Neural cell (in vitro differentiated cells): ENCODE measurements at regions not wholly inside any gene's neighbourhood (a gene's known extent, or its start where the extent isn't known, plus 50 kb on each side); places are given as distances from the start of the nearest gene placed in this dataset.

Experiments used
- H2AFZ ChIP-seq: fragments of 200-600, 300-800 bp; sonication (generic), shearing (Covaris generic); 2 replicates; pipeline ENCODE4 v1.6.0; 2014; ENCODE audit warnings: low read depth, mild to moderate bottlenecking, antibody characterized with exemption, low read length, moderate library complexity
- H3F3A ChIP-seq: fragments of 200-600 bp; shearing (Covaris generic); 2 replicates; pipeline ENCODE4 v1.6.1; 2016; ENCODE audit warnings: mild to moderate bottlenecking, moderate library complexity, mixed read lengths, antibody characterized with exemption, low read length; ENCODE audit not compliant: insufficient read depth, poor library complexity, severe bottlenecking
- H3K27ac ChIP-seq: fragments of 200-600, 300-800 bp; sonication (generic), shearing (Covaris generic); 2 replicates; pipeline ENCODE4 v1.5.1; 2014; ENCODE audit warnings: mild to moderate bottlenecking, low read length, moderate library complexity
- H3K27me3 ChIP-seq: fragments of 300-800, 200-600 bp; sonication (generic), shearing (Covaris generic); 2 replicates; pipeline ENCODE4 v1.6.0; 2014; ENCODE audit warnings: mild to moderate bottlenecking, low read depth, low read length, moderate library complexity; ENCODE audit not compliant: insufficient read depth
- H3K36me3 ChIP-seq: fragments of 300-800, 200-600 bp; sonication (generic), shearing (Covaris generic); 2 replicates; pipeline ENCODE4 v1.5.1; 2014; ENCODE audit warnings: mild to moderate bottlenecking, antibody characterized with exemption, low read length, moderate library complexity; ENCODE audit not compliant: insufficient read depth
- H3K4me2 ChIP-seq: fragments of 300-800, 200-600 bp; sonication (generic), shearing (Covaris generic); 2 replicates; pipeline ENCODE4 v1.6.0; 2014; ENCODE audit warnings: mild to moderate bottlenecking, low read length
- H3K4me3 ChIP-seq: fragments of 300-800, 200-600 bp; sonication (generic), shearing (Covaris generic); 2 replicates; pipeline ENCODE4 v1.5.1; 2014; ENCODE audit warnings: mild to moderate bottlenecking, low read length, moderate library complexity
- H3K79me2 ChIP-seq: fragments of 200-600 bp; shearing (Covaris generic); replicated peaks from 2 replicates; pipeline ENCODE4 v1.6.0; 2014; ENCODE audit warnings: mild to moderate bottlenecking, low read length, moderate library complexity; ENCODE audit not compliant: insufficient read depth
- H3K9ac ChIP-seq: fragments of 300-800, 200-600 bp; sonication (generic), shearing (Covaris generic); 2 replicates; pipeline ENCODE4 v1.6.1; 2016; ENCODE audit warnings: mild to moderate bottlenecking, low read length, mixed read lengths
- H3K9me2 ChIP-seq: fragments of 200-600 bp; shearing (Covaris generic); 2 replicates; pipeline ENCODE4 v1.6.1; 2016; ENCODE audit warnings: mild to moderate bottlenecking, low read length, mixed read lengths; ENCODE audit not compliant: insufficient read depth
- H3K9me3 ChIP-seq: fragments of 200-600, 300-800 bp; sonication (generic), shearing (Covaris generic); 2 replicates; pipeline ENCODE4 v1.6.1; 2016; ENCODE audit warnings: mild to moderate bottlenecking, mixed run types, low read length, moderate library complexity, mixed read lengths
- H4K20me1 ChIP-seq: fragments of 200-600 bp; shearing (Covaris generic); 2 replicates; pipeline ENCODE4 v1.6.1; 2016; ENCODE audit warnings: mild to moderate bottlenecking, mixed run types; ENCODE audit not compliant: insufficient read depth
- EP300 ChIP-seq: fragments of 450-650 bp; conservative IDR thresholded peaks from 2 replicates; pipeline ENCODE4 v1.6.1; 2014; ENCODE audit warnings: antibody characterized with exemption, mild to moderate bottlenecking, moderate library complexity; ENCODE audit not compliant: poor library complexity, severe bottlenecking
- EZH2 ChIP-seq: fragments of 200-600, 300-800 bp; shearing (Covaris generic), sonication (generic); IDR thresholded peaks from 2 replicates; pipeline ENCODE4 v1.6.1; 2014; ENCODE audit warnings: antibody characterized with exemption, low read length, borderline replicate concordance, mild to moderate bottlenecking; ENCODE audit not compliant: insufficient read depth, poor library complexity, severe bottlenecking
- MXI1 ChIP-seq: fragments of 450-650 bp; conservative IDR thresholded peaks from 2 replicates; pipeline ENCODE4 v1.6.1; 2014; ENCODE audit warnings: antibody characterized with exemption, mild to moderate bottlenecking; ENCODE audit not compliant: poor library complexity, severe bottlenecking
- POLR2AphosphoS5 ChIP-seq: IDR thresholded peaks from 2 replicates; pipeline ENCODE4 v1.6.1; 2012
- SMC3 ChIP-seq: fragments of 450-650 bp; conservative IDR thresholded peaks from 2 replicates; pipeline ENCODE4 v1.6.1; 2014; ENCODE audit warnings: antibody characterized with exemption, mild to moderate bottlenecking, moderate library complexity; ENCODE audit not compliant: poor library complexity
- TF ChIP-seq, protein P1 (sequence below): fragments of 450-650 bp; IDR thresholded peaks from 2 replicates; pipeline ENCODE4 v1.5.1; 2014; ENCODE audit warnings: antibody characterized with exemption, mild to moderate bottlenecking, moderate library complexity; ENCODE audit not compliant: poor library complexity, severe bottlenecking
- TF ChIP-seq, protein P2 (sequence below): IDR thresholded peaks from 2 replicates; pipeline ENCODE4 v1.6.1; 2012; ENCODE audit warnings: borderline replicate concordance

DNA sequence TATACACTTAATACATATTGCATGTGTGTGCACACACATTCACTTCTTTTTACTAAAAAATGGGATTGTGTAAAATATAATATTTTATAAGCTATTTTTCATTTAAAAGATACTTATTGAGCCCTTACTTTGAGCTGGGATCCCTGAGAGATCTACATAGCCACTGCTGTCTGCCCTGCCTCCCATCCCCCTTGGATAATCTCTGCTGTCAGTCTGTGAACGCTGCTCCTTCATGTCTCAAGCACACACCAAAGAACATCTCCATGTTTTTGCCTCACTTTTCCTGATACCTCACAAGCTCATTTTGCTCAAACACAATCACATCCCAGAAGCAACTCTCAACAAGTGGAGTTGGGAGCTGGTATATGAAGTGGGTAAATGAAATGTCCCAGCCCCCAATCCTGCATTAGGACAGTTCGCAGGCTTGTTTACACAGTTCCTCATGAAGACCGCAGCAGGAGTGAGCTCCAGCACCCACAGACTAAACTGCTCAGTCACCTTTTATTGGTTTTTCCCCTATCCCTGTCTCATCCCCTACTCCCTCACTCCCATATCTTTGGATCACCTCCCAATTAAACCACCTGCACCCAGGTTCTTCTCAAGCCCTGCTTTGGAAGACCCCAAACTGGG lies 108.3 kb upstream of the FRY start:
- no peaks in the 10 kb centered on the region for H3K36me3 ChIP-seq
- no peak overlapping the region for H3K4me3 ChIP-seq
- no peaks in the 10 kb centered on the region for H3F3A ChIP-seq
- no peaks in the 10 kb centered on the region for H3K79me2 ChIP-seq
- TF ChIP-seq EZH2, result no peak
- no peak overlapping the region for H3K4me2 ChIP-seq
- no peak overlapping the region for H3K27ac ChIP-seq
- no peaks in the 10 kb centered on the region for H3K27me3 ChIP-seq
- H3K9me2 ChIP-seq, result no peaks in the 10 kb centered on the region
- no peak overlapping the region for H2AFZ ChIP-seq
- no peaks in the 10 kb centered on the region for H3K9me3 ChIP-seq
- H3K9ac ChIP-seq, result no peak overlapping the region
- no peaks in the 10 kb centered on the region for H4K20me1 ChIP-seq

DNA sequence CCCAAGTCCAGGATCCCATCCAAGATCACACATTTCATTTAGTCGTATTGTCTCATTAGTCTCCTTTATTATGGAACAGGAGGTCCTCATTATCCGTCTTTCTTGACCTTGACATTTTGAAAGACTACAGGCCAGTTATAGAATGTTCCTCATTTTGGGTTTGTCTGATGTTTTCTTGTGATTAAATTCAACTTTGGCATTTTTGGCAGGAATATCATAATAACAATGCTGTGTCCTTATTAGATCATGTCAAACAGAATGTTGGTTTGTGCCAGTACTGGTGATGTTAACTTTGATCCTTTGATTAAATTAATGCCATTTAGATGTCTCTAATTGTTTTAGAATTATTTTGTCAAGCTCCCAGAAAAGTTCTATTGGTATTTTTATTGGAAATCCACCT lies 106.5 kb upstream of the FRY start:
- no peak overlapping the region for H3K9ac ChIP-seq
- no peaks in the 10 kb centered on the region for H4K20me1 ChIP-seq
- no peak overlapping the region for H2AFZ ChIP-seq
- H3K9me2 ChIP-seq, result no peaks in the 10 kb centered on the region
- no peaks in the 10 kb centered on the region for H3K36me3 ChIP-seq
- H3F3A ChIP-seq, result no peaks in the 10 kb centered on the region
- H3K27me3 ChIP-seq, result no peaks in the 10 kb centered on the region
- H3K79me2 ChIP-seq, result no peaks in the 10 kb centered on the region
- TF ChIP-seq SMC3, result no peak
- no peaks in the 10 kb centered on the region for H3K9me3 ChIP-seq
- no peak overlapping the region for H3K4me3 ChIP-seq
- no peak overlapping the region for H3K4me2 ChIP-seq
- H3K27ac ChIP-seq, result no peak overlapping the region

DNA sequence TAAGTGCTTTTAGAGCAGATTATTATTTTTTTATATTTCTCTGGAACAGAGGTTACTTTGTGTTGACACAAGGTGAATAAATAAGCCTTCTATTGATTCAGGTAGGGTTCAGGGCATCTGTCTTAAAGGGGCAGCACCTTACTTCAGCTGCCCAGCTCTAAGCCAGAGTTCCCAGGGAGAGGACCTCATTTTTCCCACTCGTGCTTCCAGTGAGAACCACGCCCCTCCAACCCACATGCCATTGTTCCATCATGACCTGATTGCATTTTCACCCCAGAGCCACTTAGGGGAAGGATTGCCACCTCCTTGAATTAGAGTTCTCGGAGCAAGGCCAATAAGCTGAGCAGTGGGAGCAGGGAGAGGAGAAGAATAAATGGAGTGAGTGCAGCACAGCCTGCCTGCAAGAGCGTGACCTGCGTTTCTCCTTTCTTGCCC lies 104.3 kb upstream of the FRY start:
- H3K9me3 ChIP-seq, result no peaks in the 10 kb centered on the region
- no peak overlapping the region for H2AFZ ChIP-seq
- H3K27me3 ChIP-seq, result no peaks in the 10 kb centered on the region
- TF ChIP-seq EZH2 (no peak), EP300 (no peak), POLR2AphosphoS5 (no peak), SMC3 (no peak), MXI1 (no peak)
- TF ChIP-seq, protein P1, sequence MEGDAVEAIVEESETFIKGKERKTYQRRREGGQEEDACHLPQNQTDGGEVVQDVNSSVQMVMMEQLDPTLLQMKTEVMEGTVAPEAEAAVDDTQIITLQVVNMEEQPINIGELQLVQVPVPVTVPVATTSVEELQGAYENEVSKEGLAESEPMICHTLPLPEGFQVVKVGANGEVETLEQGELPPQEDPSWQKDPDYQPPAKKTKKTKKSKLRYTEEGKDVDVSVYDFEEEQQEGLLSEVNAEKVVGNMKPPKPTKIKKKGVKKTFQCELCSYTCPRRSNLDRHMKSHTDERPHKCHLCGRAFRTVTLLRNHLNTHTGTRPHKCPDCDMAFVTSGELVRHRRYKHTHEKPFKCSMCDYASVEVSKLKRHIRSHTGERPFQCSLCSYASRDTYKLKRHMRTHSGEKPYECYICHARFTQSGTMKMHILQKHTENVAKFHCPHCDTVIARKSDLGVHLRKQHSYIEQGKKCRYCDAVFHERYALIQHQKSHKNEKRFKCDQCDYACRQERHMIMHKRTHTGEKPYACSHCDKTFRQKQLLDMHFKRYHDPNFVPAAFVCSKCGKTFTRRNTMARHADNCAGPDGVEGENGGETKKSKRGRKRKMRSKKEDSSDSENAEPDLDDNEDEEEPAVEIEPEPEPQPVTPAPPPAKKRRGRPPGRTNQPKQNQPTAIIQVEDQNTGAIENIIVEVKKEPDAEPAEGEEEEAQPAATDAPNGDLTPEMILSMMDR, result no peak
- TF ChIP-seq, protein P2, sequence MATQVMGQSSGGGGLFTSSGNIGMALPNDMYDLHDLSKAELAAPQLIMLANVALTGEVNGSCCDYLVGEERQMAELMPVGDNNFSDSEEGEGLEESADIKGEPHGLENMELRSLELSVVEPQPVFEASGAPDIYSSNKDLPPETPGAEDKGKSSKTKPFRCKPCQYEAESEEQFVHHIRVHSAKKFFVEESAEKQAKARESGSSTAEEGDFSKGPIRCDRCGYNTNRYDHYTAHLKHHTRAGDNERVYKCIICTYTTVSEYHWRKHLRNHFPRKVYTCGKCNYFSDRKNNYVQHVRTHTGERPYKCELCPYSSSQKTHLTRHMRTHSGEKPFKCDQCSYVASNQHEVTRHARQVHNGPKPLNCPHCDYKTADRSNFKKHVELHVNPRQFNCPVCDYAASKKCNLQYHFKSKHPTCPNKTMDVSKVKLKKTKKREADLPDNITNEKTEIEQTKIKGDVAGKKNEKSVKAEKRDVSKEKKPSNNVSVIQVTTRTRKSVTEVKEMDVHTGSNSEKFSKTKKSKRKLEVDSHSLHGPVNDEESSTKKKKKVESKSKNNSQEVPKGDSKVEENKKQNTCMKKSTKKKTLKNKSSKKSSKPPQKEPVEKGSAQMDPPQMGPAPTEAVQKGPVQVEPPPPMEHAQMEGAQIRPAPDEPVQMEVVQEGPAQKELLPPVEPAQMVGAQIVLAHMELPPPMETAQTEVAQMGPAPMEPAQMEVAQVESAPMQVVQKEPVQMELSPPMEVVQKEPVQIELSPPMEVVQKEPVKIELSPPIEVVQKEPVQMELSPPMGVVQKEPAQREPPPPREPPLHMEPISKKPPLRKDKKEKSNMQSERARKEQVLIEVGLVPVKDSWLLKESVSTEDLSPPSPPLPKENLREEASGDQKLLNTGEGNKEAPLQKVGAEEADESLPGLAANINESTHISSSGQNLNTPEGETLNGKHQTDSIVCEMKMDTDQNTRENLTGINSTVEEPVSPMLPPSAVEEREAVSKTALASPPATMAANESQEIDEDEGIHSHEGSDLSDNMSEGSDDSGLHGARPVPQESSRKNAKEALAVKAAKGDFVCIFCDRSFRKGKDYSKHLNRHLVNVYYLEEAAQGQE, result no peak
- no peaks in the 10 kb centered on the region for H4K20me1 ChIP-seq
- H3K9me2 ChIP-seq, result no peaks in the 10 kb centered on the region
- no peaks in the 10 kb centered on the region for H3K79me2 ChIP-seq
- no peak overlapping the region for H3K9ac ChIP-seq
- H3K4me2 ChIP-seq, result no peak overlapping the region
- no peaks in the 10 kb centered on the region for H3K36me3 ChIP-seq
- no peaks in the 10 kb centered on the region for H3F3A ChIP-seq
- H3K27ac ChIP-seq, result no peak overlapping the region
- H3K4me3 ChIP-seq, result no peak overlapping the region
